GM18502 (cell line): ENCODE measurements at regions not wholly inside any gene's neighbourhood (a gene's known extent, or its start where the extent isn't known, plus 50 kb on each side); places are given as distances from the start of the nearest gene placed in this dataset.

ENCODE experiments used
- ATAC-seq: cut with Tn5 transposase; IDR thresholded peaks from one replicate; pipeline ENCODE4 v1.9.1; 2021; ENCODE audit warnings: mild to moderate bottlenecking; ENCODE audit not compliant: unreplicated experiment, poor library complexity

DNA sequence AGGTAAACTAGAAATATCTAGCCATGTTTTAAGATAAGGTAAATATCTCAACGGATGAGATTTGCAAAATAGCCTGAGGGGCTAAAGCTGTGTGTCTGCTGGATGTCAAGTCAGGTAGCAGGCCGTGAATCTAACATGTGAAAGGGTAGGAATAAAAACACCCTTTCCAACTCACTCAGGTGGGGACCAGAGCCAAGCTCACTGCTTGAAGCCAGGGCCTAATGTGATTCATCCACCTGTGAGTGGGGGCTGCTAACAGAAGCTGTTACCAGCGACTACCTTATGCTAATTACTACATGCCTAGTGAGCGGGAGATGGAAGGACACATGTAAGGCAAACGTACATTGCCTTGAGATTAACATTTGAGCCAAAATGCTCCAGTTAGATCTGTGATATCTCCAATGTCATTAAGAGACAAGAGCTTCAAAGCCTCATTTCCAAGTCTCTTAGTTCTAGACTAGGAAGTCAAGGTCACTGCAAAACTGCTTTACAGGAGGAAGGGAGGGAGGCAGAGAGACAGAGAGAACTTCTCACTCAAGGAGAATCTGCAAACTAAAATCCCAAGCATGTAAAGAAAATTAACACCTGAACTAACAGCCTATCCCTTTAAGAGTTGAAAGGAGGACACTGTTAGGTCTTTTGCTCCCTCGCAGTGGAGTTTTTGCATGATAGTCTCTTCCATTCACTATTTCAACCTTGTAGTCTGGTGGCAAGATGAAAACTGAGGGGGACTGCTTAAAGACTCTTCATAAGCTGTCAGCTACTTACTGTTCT lies 141.6 kb upstream of the RPS23 start:
- ATAC-seq = no peak

GRCh38 chr5:82418608-82418950 lies 140.4 kb upstream of the RPS23 start:
- no peak for ATAC-seq

DNA sequence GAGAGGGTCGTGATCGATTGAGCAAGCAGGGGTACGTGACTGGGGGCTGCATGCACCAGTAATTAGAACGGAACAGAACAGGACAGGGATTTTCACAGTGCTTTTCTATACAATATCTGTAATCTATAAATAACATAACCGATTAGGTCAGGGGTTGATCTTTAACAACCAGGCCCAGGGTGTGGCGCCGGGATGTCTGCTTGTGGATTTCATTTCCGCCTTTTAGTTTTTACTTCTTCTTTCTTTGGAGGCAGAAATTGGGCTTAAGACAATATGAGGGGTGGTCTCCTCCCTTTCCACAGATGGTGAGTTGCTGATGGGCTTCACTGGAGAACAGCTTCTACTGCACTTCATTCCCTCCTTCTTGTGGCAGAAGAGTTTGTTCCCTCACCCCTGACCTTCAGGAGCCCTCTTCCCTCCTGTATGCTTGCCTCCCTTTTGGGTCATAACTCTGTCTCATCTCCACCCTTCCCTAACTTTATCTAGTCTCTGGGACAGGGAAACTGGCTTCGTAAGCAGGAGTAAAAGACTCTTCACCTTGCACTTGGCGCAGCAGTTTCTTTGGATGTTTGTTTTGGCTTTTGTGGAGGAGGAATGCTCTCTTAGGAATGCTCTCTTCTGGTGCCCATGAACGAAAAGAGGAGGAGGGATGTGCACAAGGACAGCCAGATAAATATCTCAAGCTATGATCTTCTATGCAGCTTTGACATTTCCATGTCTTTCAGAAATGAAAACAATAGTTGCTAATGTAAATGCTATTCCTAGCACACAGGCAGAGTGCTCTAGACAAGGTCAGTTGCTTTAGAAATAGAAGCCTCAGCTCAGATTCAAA lies 139.8 kb upstream of the RPS23 start:
- no peak for ATAC-seq

DNA sequence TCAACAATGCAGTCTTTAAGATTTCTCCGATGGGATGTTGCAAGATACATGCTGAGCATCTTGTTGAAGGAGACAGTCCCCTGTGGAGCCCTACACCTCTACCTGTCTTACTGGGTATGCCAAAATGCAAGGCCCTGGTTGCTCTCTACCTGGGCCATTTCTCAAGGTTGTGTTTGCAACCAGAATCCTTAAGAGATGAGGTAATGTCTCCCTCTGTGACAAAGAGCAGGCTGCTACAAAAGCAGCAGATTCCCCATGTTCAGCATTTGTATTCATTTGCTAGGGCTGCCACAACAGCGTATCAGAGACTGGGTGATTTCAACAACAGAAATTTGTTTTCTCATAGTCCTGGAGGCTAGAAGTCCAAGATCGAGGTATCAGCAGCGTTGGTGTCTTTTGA lies 138.4 kb upstream of the RPS23 start:
- ATAC-seq = no peak

DNA sequence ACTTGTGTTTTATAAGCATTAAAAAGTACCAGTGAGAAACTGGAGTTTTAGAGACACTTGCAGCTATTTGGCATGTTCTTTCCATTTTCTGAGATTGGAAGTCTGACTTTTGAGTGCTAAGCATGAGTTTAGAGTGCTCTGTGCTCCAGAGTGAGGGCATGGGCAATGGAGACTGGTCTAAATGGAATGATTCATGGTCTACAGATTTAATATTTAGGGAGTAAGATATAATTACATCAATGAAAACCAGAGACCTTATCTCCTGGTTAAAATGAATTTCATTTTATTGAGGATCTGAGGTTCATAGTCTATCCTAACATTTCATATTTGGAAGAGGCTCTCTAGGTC lies 135.9 kb upstream of the RPS23 start:
- no peak for ATAC-seq

- ATAC-seq = no peak
These were observed 135.3 kb upstream of the RPS23 start for GRCh38 chr5:82413302-82414040.

DNA sequence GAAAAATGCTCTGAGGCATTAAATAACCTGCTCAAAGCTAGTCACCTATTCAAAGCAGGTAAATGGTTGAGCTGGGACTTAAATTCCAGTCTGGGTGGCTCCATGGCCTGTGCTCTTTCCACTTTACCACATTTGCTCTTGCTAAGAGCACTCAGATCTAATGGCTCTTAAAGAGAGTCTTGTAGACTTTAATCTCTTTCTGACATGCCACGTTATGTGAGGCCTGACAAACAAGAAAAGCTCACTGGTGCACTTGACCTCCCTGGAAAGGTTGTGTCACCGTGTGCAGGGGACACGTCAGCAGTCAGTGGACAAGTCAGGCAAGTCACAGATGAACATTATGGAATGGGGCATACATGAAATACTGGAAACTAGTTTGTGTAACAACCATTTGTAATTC lies 129.9 kb upstream of the RPS23 start:
- no peak for ATAC-seq

DNA sequence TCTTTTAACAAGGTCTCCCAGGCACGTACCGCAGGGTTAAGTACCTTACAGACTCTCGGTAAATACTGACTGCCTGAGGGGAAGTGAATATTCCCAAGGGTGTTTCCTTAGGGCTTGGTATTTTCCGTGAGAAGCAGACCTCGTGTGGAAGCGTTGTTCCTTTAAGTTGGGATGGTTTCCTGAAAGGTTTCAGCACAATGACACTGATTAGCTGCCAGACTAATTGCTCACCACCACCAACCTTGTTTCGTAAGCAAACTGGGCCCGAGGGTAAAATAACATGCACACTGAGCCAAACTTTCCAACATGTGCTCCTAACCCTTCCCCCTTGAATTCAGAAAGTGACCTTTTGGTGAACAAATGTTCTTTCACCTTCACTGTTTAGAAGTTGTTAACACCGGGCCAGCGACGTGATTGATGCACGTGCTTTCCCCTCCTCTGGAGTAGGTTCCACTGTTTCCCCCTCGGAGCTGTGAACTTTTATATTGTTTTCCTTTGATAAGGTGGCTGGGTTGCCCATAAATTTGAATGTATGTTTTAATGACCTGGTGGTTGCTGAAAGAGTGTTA lies 128.1 kb upstream of the RPS23 start:
- ATAC-seq = no peak

DNA sequence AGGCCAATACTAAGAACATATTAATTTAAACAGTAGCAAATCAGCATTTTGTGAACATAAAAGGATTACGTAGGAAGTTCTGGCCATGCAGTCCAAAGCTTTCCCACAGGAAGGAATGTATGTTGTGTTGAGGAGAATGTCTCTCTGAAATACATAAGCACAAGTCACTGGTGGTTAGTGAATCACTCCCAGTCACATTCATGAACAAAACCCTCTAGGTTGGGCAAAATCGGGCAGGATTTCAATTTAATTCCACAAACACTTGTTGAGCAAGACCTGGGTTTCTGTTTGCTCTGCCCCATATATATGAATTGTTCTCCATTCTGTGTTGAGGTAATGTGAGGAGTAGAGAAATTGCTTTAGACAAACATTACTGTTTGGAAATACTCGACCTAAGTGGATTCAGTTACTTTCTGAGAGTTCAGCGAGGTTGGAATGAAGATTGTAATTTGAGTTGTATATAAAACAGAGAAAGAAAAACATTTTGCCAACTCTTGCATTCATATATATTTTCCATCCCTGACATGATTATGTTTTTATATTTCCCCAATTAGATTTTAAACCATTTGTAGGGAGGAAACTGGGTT lies 127.6 kb upstream of the RPS23 start:
- no peak for ATAC-seq

DNA sequence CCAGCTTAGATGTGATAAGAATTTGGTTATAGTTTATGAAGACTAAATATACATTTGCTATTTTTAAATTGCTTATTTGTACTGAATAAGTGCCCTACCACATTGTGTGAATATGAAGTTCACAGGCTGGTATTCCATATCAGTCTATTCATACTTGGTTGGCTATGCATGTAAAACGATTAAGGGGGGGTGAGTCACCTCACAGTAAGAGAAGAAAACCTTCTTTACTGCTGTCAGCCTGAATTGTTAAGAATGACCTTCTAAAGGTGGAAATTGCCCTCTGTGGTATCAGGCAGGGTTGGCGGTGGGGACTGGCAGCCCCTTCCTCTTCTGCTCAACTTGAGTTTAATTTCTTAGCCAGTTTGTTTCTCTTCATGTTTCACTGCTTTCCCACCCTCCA lies 127.0 kb upstream of the RPS23 start:
- no peak for ATAC-seq

DNA sequence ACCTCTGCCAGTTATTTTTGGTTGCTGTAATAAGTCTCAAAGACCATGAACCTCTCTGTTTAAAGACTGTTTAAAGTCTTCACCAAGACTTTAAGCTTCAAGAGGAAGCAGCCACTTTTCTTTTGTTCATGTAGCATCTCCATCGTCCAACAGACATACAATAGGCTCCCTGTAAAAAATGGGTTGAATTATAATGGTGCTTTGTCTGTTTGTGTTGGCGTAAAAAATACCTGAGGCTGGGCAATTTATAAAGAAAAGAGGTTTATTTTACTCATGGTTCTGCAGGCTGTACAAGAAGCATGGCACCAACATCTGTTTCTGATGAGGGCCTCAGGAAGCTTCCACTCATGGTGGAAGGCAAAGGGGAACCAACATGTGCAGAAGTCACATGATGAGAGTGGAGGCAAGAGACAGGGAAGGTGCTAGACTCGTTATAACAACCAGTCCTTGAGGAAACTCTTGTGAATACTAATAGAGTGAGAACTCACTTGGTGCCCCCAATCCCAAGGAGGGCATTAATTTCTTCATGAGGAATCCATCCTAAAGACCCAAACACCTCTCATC lies 126.3 kb upstream of the RPS23 start:
- no peak for ATAC-seq

GRCh38 chr5:82403724-82404123 lies 125.6 kb upstream of the RPS23 start:
- no peak for ATAC-seq

- no peak for ATAC-seq
These were observed 124.9 kb upstream of the RPS23 start for GRCh38 chr5:82403026-82403425.

DNA sequence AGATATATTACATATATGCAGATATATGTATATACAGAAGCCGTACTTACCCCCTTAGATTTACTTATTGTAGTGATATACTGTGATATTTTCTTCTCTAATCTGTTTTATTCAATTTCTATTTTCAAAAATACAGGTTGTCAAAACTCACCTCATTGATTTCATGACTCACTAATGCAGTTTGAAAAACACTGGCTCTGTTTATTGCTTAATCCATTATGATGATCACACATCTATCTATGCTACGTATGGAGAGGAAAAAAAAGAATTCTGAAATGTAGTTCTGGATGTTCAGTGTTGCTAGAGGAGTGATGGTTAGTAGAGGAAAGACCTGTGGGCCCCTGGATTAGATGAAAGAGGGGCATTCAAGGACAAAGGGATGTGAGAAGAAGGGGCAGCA lies 121.0 kb upstream of the RPS23 start:
- ATAC-seq = no peak

DNA sequence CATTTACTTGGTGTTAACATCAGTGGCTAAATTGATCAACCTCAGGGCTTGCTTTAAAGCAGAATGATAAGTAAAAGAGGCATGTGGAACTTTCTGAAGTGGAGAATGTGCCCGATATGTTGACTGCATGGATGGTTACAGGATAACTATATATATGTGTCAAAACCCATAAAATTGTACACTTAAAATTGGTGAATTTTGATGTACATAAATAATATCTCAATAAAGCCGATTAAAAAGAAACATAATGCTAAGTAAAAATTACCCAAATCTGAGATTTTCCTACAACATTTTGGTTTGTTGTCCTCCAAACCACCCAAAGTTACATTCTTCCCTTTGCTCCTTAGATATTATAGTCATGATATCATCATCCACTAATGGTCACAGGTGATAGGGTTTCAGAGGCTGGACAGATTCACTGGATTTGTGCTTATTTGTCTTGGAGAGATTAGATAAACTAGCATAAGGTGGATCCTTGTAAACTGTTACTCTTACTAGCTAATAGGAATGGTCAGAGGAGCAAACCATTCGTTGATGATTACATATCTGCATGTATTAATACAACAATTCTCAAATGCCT lies 119.7 kb upstream of the RPS23 start:
- no peak for ATAC-seq

GRCh38 chr5:82396871-82397514 lies 118.8 kb upstream of the RPS23 start:
- ATAC-seq = no peak

DNA sequence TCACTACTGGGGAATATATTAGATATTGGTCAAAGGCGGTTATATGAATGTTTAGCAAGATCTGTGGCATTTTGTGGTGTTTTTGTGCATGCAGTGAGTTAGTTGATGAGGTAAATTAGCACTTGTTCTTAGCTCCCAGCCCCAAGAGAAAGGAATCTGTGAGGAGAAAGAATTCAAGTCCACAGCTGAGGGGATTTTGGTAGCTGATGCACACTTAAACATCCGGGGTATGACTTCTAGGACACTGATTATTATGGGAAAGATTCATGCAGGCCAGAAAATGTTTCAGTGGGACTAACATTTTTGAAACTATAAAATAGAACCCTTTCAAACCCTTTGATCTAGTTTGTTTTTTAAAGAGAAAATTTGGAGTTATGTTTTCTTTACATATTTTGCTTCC lies 118.2 kb upstream of the RPS23 start:
- no peak for ATAC-seq

- ATAC-seq = no peak
These were observed 115.8 kb upstream of the RPS23 start for GRCh38 chr5:82393951-82394350.

DNA sequence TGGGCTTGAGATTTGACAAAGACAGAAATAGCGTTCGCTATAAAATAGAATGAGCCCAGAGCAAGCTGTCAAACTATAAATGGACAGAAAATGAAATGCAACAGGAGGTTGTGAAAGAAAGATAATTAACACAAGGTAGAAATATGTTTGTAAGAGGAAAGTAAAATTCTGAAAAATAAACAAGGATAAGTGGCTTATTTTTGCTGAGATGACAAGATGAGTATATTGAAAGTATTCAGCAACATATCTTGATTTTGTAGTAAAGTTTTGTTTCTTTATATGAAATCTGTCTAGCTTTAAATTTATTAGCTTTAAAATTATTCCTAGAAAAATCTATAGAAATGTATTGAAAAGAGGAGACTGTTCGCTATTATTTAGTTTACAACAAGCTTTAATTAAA lies 111.9 kb upstream of the RPS23 start:
- no peak for ATAC-seq
